IgD-negative memory B cell (primary cell): ENCODE measurements at regions not wholly inside any gene's neighbourhood (a gene's known extent, or its start where the extent isn't known, plus 50 kb on each side); places are given as distances from the start of the nearest gene placed in this dataset.

Experiments
- H3K27ac Mint-ChIP-seq, 3 donors: one replicate each; pipeline ENCODE4 v1.8.0; 2020 to 2022; ENCODE audit warnings: mild to moderate bottlenecking in 3 of 3, mixed read lengths in 3 of 3, moderate library complexity in 1 of 3
- H3K27me3 Mint-ChIP-seq: one replicate; pipeline ENCODE4 v1.8.0; 2021; ENCODE audit warnings: mixed read lengths
- H3K36me3 Mint-ChIP-seq: one replicate; pipeline ENCODE4 v1.8.0; 2020; ENCODE audit warnings: mild to moderate bottlenecking, mixed read lengths
- H3K4me1 Mint-ChIP-seq, 3 donors: one replicate each; pipeline ENCODE4 v1.8.0; 2020 to 2022; ENCODE audit warnings: mixed read lengths in 3 of 3, mild to moderate bottlenecking in 1 of 3
- H3K4me3 Mint-ChIP-seq, 4 donors: one replicate each; pipeline ENCODE4 v1.8.0; 2020 to 2022; ENCODE audit warnings: mild to moderate bottlenecking in 4 of 4, mixed read lengths in 4 of 4, moderate library complexity in 3 of 4
- H3K9me3 Mint-ChIP-seq, 3 donors: one replicate each; pipeline ENCODE4 v1.8.0; 2020 to 2021; ENCODE audit warnings: mixed read lengths in 3 of 3, mild to moderate bottlenecking in 1 of 3

DNA sequence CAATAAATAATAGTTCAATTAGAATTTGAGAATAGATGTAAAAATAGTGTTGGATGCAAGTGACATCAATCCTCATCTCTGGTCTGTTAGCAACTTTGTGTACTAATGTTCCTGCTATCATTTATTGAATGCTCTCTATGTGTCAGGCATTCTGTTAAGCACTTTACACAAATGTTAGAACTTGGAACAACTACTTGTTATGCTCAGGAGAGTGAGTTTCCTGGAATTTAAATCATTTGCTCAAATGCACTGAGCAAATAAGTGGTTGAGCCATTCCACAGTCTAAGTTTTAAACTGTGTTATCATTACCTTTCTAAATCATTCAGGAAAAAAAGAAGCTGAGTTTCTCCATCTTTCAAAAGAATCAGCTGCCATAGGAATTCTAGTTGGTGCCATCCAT lies 1327.3 kb upstream of the GOT2 start:
- H3K9me3 Mint-ChIP-seq: peaks cover 3 to 7% (median 7%) of the 10 kb centered on the region in 3 donors
- no peak overlapping the region for H3K4me3 Mint-ChIP-seq
- H3K27ac Mint-ChIP-seq: no peak overlapping the region

DNA sequence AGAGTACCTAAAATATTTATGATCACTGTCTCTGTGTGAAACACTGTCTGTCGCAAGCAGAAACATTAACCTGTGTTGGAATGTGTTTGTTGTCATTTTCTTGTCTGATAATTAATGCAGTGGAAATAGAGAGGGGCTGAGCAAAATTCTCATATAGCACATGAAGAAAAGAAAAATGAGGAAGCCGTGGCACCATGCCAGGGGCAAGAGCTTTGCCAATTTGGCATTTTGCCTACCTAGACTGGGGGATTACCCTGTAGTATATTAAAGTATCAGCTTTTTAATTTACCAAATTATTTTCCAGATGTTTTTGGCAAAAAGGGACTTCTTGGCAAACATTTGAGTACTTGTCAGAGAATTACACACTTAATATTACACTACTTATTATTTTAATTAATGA lies 1326.6 kb upstream of the GOT2 start:
- no peaks in the 10 kb centered on the region for H3K27me3 Mint-ChIP-seq

More for the DNA sequence above, 1327.3 kb upstream of the GOT2 start:
- Mint-ChIP-seq H3K27me3 (no peaks in the 10 kb centered on the region), H3K36me3 (no peaks in the 10 kb centered on the region), H3K4me1 (no peaks in the 10 kb centered on the region)

GRCh38 chr16:60059141-60059540 lies 1325.0 kb upstream of the GOT2 start:
- H3K4me3 Mint-ChIP-seq: no peak overlapping the region
- H3K4me1 Mint-ChIP-seq: no peaks in the 10 kb centered on the region
- no peak overlapping the region for H3K27ac Mint-ChIP-seq
- peaks cover 4 to 9% (median 7%) of the 10 kb centered on the region in 3 donors for H3K9me3 Mint-ChIP-seq
- H3K27me3 Mint-ChIP-seq: no peaks in the 10 kb centered on the region
- no peaks in the 10 kb centered on the region for H3K36me3 Mint-ChIP-seq

More for the DNA sequence above, 1326.6 kb upstream of the GOT2 start:
- peaks cover 5 to 8% (median 7%) of the 10 kb centered on the region in 3 donors for H3K9me3 Mint-ChIP-seq
- no peaks in the 10 kb centered on the region for H3K36me3 Mint-ChIP-seq
- H3K27ac Mint-ChIP-seq: no peak overlapping the region
- no peaks in the 10 kb centered on the region for H3K4me1 Mint-ChIP-seq
- H3K4me3 Mint-ChIP-seq: no peak overlapping the region

DNA sequence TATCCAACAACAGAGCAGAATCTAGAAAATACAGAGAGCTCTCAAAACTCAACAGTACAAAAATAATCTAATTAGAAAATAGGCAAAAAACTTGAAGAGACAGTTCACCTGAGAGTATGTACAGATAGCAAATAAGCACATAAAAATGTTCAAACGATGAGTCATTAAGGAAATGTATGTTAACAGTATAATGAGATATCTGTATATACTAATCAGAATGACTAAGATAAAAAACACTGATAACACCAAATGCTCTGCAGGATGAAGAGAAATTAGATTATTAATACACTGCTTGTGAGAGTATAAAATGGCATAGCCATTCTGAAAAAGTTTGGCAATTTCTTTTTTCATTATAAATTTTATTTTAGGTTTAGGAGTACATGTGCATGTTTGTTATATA lies 1307.6 kb upstream of the GOT2 start:
- peaks cover 0 to 11% (median 7%) of the 10 kb centered on the region in 3 donors for H3K9me3 Mint-ChIP-seq
- no peaks in the 10 kb centered on the region for H3K36me3 Mint-ChIP-seq
- no peak overlapping the region for H3K4me3 Mint-ChIP-seq
- no peaks in the 10 kb centered on the region for H3K27me3 Mint-ChIP-seq
- H3K27ac Mint-ChIP-seq: no peak overlapping the region
- H3K4me1 Mint-ChIP-seq: no peaks in the 10 kb centered on the region

DNA sequence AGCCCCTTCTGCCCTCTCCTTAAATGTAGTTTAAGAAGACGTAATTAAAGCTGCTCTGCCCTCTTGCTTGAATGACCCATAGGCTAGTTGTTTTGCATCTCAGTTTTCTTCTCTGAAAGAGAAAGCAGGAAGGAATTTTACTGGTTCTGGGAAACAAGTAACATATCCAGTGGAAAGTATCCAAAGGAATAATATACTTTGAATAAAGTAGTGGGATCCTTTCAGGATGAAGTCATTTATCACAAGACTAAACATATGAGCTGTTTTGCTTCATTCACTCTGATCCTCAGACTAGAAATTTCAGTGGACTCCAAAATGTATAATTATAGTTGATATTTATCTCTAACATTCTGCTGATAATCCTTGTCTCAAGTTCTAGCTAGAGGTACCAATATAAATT lies 1297.6 kb upstream of the GOT2 start:
- Mint-ChIP-seq H3K4me3 (no peak overlapping the region), H3K36me3 (no peaks in the 10 kb centered on the region), H3K4me1 (no peaks in the 10 kb centered on the region), H3K27me3 (no peaks in the 10 kb centered on the region), H3K27ac (no peak overlapping the region), H3K9me3 (peaks cover 3 to 10% (median 5%) of the 10 kb centered on the region in 3 donors)

DNA sequence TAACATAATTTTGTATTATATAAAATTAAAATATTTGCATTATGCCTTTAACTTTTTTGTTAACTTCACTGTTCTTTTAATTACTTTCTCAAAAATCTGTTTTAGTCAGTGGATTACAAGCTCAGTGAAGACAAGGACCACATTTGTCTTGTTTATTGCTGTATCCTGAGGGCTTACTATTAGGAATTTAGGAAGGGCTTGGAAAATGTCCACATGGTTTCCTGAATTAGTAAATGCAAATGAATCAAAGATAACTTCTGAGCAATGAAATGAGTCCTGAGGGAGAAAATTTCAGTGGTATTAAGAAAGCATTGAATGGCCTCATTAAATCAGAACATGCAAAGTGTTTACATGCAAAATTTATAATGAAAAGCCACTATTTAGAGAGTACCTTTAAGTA lies 1293.2 kb upstream of the GOT2 start:
- no peaks in the 10 kb centered on the region for H3K27me3 Mint-ChIP-seq
- no peak overlapping the region for H3K4me3 Mint-ChIP-seq
- H3K27ac Mint-ChIP-seq: no peak overlapping the region
- no peaks in the 10 kb centered on the region for H3K36me3 Mint-ChIP-seq
- H3K9me3 Mint-ChIP-seq: peaks cover 0 to 14% (median 0%) of the 10 kb centered on the region in 3 donors
- no peaks in the 10 kb centered on the region for H3K4me1 Mint-ChIP-seq

- Mint-ChIP-seq H3K36me3 (no peaks in the 10 kb centered on the region), H3K4me3 (no peak overlapping the region), H3K4me1 (no peaks in the 10 kb centered on the region), H3K27ac (no peak overlapping the region), H3K9me3 (peaks cover 5 to 9% (median 7%) of the 10 kb centered on the region in 3 donors), H3K27me3 (no peaks in the 10 kb centered on the region)
These were observed 1279.0 kb upstream of the GOT2 start for GRCh38 chr16:60013076-60013475.

DNA sequence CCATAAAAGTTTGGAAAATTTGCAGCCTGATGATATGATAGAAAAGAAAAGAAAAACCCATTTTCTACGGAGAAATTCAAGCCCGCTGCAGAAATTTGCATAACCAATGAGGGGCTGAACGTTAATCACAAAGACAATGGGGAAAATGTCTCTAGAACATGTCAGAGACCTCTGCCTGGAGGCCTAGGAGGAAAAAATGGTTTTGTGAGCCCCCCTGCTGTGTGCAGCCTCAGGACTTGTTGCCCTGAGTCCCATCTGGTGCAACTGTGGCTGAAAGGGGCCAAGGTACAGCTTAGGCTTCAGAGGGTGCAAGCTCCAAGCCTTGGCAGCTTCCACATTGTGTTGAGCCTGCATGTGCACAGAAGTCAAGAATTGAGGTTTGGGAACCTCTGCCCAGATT lies 1267.4 kb upstream of the GOT2 start:
- H3K27me3 Mint-ChIP-seq: no peaks in the 10 kb centered on the region
- H3K36me3 Mint-ChIP-seq: peaks cover 1% of the 10 kb centered on the region
- H3K4me3 Mint-ChIP-seq: no peak overlapping the region
- peaks cover 0 to 12% (median 0%) of the 10 kb centered on the region in 3 donors for H3K9me3 Mint-ChIP-seq
- H3K27ac Mint-ChIP-seq: no peak overlapping the region
- H3K4me1 Mint-ChIP-seq: no peaks in the 10 kb centered on the region

GRCh38 chr16:59997706-59998105 lies 1263.6 kb upstream of the GOT2 start:
- peaks cover 1% of the 10 kb centered on the region for H3K36me3 Mint-ChIP-seq
- H3K27me3 Mint-ChIP-seq: no peaks in the 10 kb centered on the region
- no peaks in the 10 kb centered on the region for H3K4me1 Mint-ChIP-seq
- H3K27ac Mint-ChIP-seq: no peak overlapping the region
- peaks cover 0 to 17% (median 3%) of the 10 kb centered on the region in 3 donors for H3K9me3 Mint-ChIP-seq
- H3K4me3 Mint-ChIP-seq: no peak overlapping the region

DNA sequence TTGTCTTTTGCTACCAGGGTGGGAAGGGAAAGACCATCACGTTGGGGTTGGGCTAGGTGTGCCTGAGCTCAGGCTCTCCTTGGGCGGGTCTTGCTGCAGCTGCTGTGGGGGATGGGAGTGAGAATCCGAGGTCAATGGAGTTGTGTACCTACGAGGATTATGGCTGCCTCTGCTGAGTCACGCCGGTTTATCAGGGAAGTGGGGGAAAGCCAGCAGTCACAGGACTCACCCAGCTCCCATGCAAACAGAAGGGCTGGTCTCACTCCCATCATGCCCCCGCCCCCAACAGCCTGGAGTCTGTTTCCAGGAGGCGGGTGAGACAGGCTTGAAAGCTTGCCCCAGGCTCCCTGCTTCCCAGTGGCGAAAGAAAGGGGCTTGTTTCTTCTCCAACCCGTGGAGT lies 1259.0 kb upstream of the GOT2 start:
- no peaks in the 10 kb centered on the region for H3K27me3 Mint-ChIP-seq
- H3K27ac Mint-ChIP-seq: no peak overlapping the region
- H3K9me3 Mint-ChIP-seq: peaks cover 5 to 33% (median 7%) of the 10 kb centered on the region in 3 donors
- no peaks in the 10 kb centered on the region for H3K4me1 Mint-ChIP-seq
- H3K36me3 Mint-ChIP-seq: peaks cover 1% of the 10 kb centered on the region
- H3K4me3 Mint-ChIP-seq: no peak overlapping the region

DNA sequence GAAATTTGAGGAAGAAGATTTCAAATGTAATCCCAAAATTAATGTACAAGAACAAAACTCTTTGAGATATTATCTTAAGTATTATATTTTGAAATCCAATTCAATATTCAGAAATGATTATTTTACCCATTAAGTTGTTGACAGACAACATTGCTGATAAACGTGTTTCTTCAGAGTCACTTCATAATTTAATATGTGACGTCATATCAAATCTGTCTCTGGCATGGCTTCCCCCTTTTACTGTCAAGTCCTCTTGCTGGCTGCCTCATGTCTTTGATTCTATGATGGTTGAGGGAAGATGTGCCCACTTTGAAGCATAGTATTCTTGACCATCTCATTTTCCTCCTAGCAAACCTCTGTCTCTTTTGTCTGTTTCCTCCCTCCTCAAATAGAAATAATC lies 1257.1 kb upstream of the GOT2 start:
- Mint-ChIP-seq H3K27me3 (no peaks in the 10 kb centered on the region), H3K9me3 (peaks cover 5 to 36% (median 5%) of the 10 kb centered on the region in 3 donors), H3K4me1 (no peaks in the 10 kb centered on the region), H3K27ac (no peak overlapping the region), H3K36me3 (no peaks in the 10 kb centered on the region), H3K4me3 (no peak overlapping the region)

- Mint-ChIP-seq H3K9me3 (peaks cover 5 to 32% (median 9%) of the 10 kb centered on the region in 3 donors), H3K4me3 (no peak overlapping the region), H3K4me1 (no peaks in the 10 kb centered on the region), H3K27ac (no peak overlapping the region), H3K27me3 (no peaks in the 10 kb centered on the region), H3K36me3 (no peaks in the 10 kb centered on the region)
These were observed 1254.5 kb upstream of the GOT2 start for GRCh38 chr16:59988591-59988990.

GRCh38 chr16:59975953-59976352 lies 1241.8 kb upstream of the GOT2 start:
- H3K36me3 Mint-ChIP-seq: no peaks in the 10 kb centered on the region
- H3K4me3 Mint-ChIP-seq: no peak overlapping the region
- H3K27me3 Mint-ChIP-seq: no peaks in the 10 kb centered on the region
- H3K27ac Mint-ChIP-seq: no peak overlapping the region
- peaks cover 0 to 4% (median 4%) of the 10 kb centered on the region in 3 donors for H3K9me3 Mint-ChIP-seq
- H3K4me1 Mint-ChIP-seq: no peaks in the 10 kb centered on the region

GRCh38 chr16:59973966-59974365 lies 1239.8 kb upstream of the GOT2 start:
- H3K4me1 Mint-ChIP-seq: no peaks in the 10 kb centered on the region
- peaks cover 0 to 10% (median 7%) of the 10 kb centered on the region in 3 donors for H3K9me3 Mint-ChIP-seq
- no peaks in the 10 kb centered on the region for H3K36me3 Mint-ChIP-seq
- no peaks in the 10 kb centered on the region for H3K27me3 Mint-ChIP-seq
- H3K27ac Mint-ChIP-seq: no peak overlapping the region
- H3K4me3 Mint-ChIP-seq: no peak overlapping the region

DNA sequence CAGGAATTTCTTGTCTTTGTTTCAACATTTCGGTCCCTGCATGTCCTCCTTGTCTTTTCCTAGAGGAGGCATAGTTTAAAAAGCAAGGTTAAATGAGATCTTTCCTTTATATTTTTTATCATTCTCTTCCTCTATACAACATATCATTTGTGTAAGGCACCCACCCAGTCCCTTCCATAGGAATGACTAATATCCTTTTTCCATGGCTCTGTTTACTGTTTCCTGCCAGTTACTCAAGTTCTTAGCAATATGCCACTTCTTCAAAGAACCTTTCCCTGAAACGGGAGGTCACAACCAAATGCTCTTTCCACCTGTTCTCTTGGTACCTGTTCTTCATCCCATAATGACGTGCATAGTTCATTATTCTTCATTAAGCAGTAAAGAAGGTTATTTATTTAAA lies 1237.1 kb upstream of the GOT2 start:
- Mint-ChIP-seq H3K4me3 (no peak overlapping the region), H3K9me3 (peaks cover 1 to 23% (median 7%) of the 10 kb centered on the region in 3 donors), H3K36me3 (no peaks in the 10 kb centered on the region), H3K4me1 (no peaks in the 10 kb centered on the region), H3K27ac (no peak overlapping the region), H3K27me3 (no peaks in the 10 kb centered on the region)

DNA sequence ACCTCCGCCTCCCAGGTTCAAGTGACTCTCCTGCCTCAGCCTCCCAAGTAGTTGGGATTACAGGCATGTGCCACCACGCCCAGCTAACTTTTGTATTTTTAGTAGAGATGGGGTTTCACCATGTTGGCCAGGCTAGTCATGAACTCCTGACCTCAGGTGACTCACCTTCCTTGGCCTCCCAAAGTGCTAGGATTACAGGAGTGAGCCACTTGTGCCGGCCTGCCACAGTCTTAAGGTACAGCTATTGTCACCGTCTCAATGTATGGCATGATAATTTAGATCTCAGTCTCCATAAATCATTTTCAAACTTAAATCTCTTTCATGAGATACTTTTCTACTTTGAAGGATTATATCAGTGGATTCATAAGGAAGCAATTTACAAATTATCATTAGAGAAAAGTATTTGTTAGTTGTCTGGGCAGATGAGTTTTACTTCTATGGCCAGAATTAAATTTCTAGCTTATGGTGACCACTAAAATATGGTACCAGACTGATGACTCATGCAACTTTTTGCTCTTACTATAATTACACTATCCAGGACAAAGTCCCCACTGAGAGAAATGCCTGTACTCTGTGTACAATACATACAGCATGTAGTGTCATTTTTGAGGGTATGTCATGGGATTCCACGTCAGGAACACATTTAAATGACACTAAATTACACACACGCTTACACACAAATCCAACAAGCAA lies 1230.3 kb upstream of the GOT2 start:
- no peak overlapping the region for H3K4me3 Mint-ChIP-seq
- H3K27me3 Mint-ChIP-seq: no peaks in the 10 kb centered on the region
- H3K9me3 Mint-ChIP-seq: peaks cover 3 to 24% (median 10%) of the 10 kb centered on the region in 3 donors
- no peak overlapping the region for H3K27ac Mint-ChIP-seq
- no peaks in the 10 kb centered on the region for H3K4me1 Mint-ChIP-seq
- no peaks in the 10 kb centered on the region for H3K36me3 Mint-ChIP-seq
